HG02852 (cell line): ENCODE measurements at regions not wholly inside any gene's neighbourhood (a gene's known extent, or its start where the extent isn't known, plus 50 kb on each side); places are given as distances from the start of the nearest gene placed in this dataset.
"Not testable (repeated sequence)": the region's sequence is repeated elsewhere in the genome, so short reads cannot be mapped to it uniquely, and the experiment has no call there.

Source experiments
- ATAC-seq: cut with Tn5 transposase; IDR thresholded peaks from one replicate; pipeline ENCODE4 v1.9.1; 2021; ENCODE audit warnings: mild to moderate bottlenecking, moderate library complexity; ENCODE audit not compliant: unreplicated experiment

DNA sequence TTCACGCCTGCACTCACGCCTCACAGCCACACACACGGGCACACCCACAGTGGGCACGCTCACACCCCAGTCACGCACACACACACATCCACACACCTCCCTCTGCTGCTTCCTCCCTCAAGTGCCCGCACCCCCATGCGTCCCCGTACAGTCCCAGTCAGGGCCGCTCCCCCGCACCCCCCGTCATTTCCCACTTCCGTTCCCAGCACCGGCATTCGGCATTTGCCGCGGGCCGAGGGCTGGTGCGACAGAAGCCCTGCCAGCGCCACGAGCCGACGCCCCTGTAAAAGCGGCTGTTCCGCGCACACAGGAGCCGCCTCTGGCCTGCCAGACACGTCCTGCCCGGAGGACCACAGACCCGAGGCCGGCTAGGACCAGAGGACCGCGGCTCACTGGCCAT, 4428.0 kb upstream of the TPTE start:
- ATAC-seq = not testable (repeated sequence)

- not testable (repeated sequence) for ATAC-seq
Observed at GRCh38 chr21:6093870-6094269, 4427.5 kb upstream of the TPTE start.

- ATAC-seq = not testable (repeated sequence)
Observed at GRCh38 chr21:6095304-6095703, 4426.1 kb upstream of the TPTE start.

- not testable (repeated sequence) for ATAC-seq
Observed at GRCh38 chr21:6096560-6097424, 4424.6 kb upstream of the TPTE start.

DNA sequence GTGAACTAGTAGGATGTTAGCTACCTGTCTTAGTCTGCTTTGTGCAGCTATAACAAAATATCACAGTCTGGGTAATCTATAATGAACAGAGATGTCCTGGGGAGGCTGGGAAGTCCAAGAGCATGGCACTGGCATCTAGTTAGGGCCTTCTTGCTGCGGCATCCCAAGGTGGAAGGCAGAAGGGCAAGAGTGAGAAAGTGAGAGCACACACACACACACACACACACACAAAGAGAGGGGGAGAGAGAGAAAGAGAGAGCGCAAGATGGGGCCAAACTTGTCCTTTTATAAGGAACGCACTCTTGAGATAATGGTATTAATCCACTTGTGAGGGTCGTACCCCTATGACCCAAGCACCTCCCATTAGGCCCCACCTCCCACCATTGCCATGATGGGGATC, 4423.6 kb upstream of the TPTE start:
- ATAC-seq = not testable (repeated sequence)

DNA sequence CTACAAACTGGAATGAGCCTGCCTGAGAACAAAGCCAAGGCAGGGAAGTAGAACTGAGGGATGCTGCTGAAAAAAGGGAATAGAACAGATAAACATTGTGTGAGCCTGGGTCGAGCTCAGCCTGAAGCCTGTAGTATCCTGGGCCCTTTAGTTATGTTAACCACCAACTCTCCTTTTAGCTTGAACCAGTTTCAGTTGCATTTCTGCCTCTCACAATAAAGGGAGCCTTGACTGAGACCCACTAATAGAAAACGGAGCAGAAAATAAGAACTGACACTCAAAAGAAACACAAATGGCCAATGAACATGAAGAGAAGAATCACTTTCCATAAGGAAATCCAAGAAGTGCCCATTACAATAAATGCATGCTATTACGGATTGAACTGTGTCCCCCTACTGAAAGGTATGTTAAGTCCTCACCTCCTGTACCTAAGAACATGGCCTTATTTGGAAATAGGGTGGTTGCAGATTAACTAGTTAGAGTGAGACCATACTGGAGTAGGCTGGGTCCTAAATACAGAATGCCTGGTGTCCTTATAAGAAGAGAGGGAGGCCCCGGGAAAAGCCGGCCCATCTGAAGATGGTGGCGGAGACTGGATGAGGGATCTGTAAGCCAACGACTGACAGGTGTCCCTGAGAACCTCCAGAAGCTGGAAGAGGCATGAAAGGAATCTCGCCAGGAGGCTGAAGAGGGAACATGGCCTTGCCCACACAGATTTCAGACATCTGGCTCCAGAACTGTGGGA, 4423.0 kb upstream of the TPTE start:
- not testable (repeated sequence) for ATAC-seq

DNA sequence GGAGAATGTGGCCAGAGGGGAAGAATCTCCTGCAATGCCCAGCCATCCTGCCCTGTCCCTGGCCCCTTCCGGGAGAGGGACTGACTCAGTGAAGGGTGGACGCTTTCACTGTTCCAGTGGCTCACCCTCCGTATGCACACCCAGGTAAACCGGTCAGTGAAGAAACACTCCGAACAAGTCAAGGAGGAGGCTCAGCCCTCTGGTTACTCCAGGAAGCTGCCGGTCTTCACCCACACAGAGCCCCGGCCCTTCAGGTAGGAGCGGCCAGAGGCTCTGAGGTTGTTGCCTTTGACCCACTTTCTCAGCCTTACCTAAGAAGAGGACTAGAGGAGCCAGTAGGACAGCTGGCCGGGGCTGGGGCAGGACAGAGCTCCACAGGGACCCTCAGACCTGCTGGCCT, 4419.8 kb upstream of the TPTE start:
- not testable (repeated sequence) for ATAC-seq

GRCh38 chr21:6104546-6104945, 4416.8 kb upstream of the TPTE start:
- not testable (repeated sequence) for ATAC-seq

- not testable (repeated sequence) for ATAC-seq
Observed at GRCh38 chr21:6106686-6107567, 4414.5 kb upstream of the TPTE start.

- not testable (repeated sequence) for ATAC-seq
Observed at GRCh38 chr21:6108894-6109293, 4412.5 kb upstream of the TPTE start.

DNA sequence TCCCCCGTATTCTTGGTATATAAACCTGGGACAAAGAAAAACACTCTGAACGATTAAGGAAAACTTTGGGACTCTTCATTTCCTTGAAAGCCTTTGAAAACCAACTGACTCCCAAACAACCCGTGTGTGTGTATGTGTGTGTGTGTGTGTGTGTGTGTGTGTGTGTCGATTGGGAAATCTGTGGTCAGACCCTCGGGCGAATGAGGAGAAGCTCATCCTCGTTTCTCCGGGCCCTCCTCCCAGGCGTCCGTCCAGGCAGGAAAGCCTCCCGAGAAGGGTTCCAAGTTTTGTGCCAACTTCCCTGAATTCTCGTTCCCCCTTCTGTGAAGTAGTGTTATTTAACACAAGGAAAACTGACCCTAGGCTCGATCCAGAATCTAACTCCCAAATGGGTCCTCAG, 4411.6 kb upstream of the TPTE start:
- not testable (repeated sequence) for ATAC-seq

GRCh38 chr21:6110716-6111343, 4410.6 kb upstream of the TPTE start:
- peak; percentile 82 for ATAC-seq

DNA sequence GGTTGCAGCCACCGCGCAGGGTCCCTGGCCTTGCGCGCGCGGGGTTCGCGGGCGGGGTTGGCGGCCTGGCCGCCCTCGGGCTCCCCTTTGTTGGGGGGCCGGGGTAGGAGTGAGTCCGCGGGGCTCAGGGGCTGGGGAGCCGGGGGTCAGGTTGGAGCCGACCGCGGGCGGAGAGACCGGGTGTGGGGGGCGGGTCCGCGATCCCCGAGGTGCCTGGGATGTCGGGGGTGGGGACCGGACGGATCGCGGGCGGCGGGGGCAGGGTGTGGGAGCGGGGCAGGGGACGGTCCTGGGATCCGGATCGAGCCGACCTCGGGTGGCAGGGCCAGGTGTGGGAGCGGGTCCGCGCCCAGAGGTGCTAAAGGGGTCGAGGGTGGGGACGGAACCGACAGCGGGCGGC, 4410.0 kb upstream of the TPTE start:
- ATAC-seq = peak; percentile 6

- not testable (repeated sequence) for ATAC-seq
Observed at GRCh38 chr21:6118336-6118735, 4403.0 kb upstream of the TPTE start.

DNA sequence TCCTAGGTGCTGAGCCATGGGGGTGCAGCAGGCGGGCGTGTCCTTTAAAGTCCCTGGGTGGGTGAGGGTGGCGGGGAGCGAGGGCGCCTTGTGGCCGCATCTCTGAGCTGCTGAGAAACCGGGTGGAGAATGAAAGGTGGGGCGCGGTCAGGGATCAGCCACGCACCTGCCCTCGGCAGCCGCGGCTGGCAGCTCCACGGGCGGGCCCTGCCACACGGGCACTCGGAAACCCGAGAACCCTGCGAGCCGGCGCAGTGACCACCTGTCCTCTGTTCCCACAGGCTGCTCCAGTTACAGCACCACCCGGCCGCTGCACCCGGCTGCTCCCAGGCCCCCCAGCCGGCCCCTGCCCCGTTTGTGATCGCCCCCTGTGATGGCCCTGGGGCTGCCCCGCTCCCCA, 4400.5 kb upstream of the TPTE start:
- not testable (repeated sequence) for ATAC-seq

GRCh38 chr21:6122629-6123028, 4398.8 kb upstream of the TPTE start:
- not testable (repeated sequence) for ATAC-seq

GRCh38 chr21:6123224-6123623, 4398.2 kb upstream of the TPTE start:
- ATAC-seq = not testable (repeated sequence)

DNA sequence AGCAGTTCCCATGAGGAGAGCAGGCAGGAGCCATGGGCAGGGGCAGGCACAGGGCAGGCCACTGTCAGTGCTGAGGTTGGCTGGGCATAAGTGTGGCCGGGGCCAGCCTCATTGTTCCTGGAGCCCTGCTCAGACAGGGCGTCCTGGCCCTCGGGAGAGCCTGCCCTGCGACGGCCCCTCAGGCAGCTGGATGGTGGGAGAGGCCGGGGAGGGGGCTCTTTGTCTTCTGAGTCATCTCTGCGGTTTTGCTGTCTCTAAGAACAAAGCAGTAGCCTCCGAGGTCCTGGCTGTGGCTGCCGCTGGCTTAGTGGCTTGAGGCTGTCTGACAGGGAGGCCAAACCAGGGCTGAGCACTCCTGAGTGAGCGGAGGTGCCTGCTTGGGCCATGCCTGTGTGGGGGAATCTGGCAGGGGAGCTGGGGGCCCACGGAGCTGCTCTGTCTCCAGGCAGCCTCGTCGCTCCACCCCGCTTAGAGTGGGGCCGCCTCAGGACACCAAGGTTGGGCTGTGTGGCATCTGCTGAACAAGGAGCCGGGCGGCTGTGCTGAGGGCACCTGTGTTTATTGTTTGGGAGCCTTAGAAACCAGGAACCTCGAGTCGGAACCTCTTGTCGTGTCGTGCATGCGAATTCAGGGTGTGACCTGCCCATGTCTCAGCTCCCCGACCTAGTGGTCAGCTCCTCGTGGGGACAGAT, 4395.7 kb upstream of the TPTE start:
- ATAC-seq = not testable (repeated sequence)

DNA sequence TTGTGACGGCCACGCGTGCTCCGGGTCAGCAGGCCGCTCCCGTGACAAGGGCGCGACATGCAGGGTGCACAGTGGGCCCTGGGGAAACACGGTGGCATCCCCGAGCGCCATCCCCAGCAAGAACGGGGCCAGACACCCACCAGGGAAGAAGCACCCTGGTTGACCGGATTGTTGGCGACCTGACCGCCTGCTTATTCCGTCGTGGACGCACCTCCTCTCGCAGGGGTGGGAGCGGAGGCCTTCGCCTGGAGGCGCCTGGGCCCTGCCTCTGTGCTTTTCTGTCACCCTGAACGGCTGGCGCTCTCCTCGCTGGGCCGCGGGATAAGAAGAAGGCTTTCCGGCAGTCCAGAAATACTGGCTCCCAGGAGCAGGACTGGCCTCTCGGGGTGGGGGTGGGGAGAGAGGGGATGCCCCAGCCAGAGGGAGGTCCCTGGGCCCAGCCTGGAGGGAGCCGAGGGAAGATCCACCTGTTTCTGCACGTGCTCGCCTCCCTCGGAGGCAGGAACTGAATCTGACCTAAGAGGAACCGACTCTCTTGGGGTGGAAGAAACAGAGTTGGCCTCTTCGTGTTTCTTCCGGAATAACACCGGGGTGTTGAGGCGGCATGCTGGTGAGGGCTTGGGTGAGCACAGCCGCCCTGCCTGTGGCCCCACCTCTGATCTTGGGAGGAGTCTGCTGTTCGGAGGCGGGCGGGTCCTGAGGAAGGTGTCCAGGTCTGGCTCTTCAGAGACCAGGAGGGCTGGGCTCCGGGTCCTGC, 4394.2 kb upstream of the TPTE start:
- not testable (repeated sequence) for ATAC-seq
